KMS-11 (cell line): ENCODE measurements at regions not wholly inside any gene's neighbourhood (a gene's known extent, or its start where the extent isn't known, plus 50 kb on each side); places are given as distances from the start of the nearest gene placed in this dataset.

ENCODE experiments used
- H2AFZ ChIP-seq: fragments of 200-600 bp; sonication (generic); 2 replicates; pipeline ENCODE4 v1.6.1; 2016; ENCODE audit warnings: antibody characterized with exemption, mixed run types, low read depth
- H3K27ac ChIP-seq: fragments of 200-600 bp; sonication (generic); 2 replicates; pipeline ENCODE4 v1.6.1; 2016; ENCODE audit warnings: mild to moderate bottlenecking, mixed run types
- H3K27me3 ChIP-seq: fragments of 200-600 bp; sonication (generic); 2 replicates; pipeline ENCODE4 v1.6.1; 2017; ENCODE audit warnings: mild to moderate bottlenecking, low read depth, mixed run types, moderate library complexity; ENCODE audit not compliant: insufficient read depth
- H3K36me3 ChIP-seq: fragments of 200-600 bp; sonication (generic); 2 replicates; pipeline ENCODE4 v1.6.1; 2017; ENCODE audit warnings: mild to moderate bottlenecking, mixed run types; ENCODE audit not compliant: insufficient read depth
- H3K4me1 ChIP-seq: fragments of 200-600 bp; sonication (generic); 2 replicates; pipeline ENCODE4 v1.6.1; 2016; ENCODE audit warnings: mild to moderate bottlenecking, low read depth, mixed run types; ENCODE audit not compliant: poor library complexity, severe bottlenecking
- H3K4me2 ChIP-seq: fragments of 200-600 bp; sonication (generic); 2 replicates; pipeline ENCODE4 v1.7.0; 2016; ENCODE audit warnings: mild to moderate bottlenecking, mixed run types
- H3K4me3 ChIP-seq: fragments of 200-600 bp; sonication (generic); IDR thresholded peaks from 2 replicates; pipeline ENCODE4 v1.6.1; 2017; ENCODE audit warnings: low read depth, low read length, mixed read lengths; ENCODE audit not compliant: insufficient read depth
- H3K79me2 ChIP-seq: fragments of 200-600 bp; sonication (generic); 2 replicates; pipeline ENCODE4 v1.6.1; 2016; ENCODE audit warnings: low read depth, mixed run types; ENCODE audit not compliant: insufficient read depth
- H3K9ac ChIP-seq: fragments of 200-600 bp; sonication (generic); 2 replicates; pipeline ENCODE4 v1.6.1; 2016; ENCODE audit warnings: mild to moderate bottlenecking, mixed run types
- H4K20me1 ChIP-seq: fragments of 200-600 bp; sonication (generic); 2 replicates; pipeline ENCODE4 v1.6.1; 2016; ENCODE audit warnings: mild to moderate bottlenecking, mixed run types; ENCODE audit not compliant: insufficient read depth
- CTCF ChIP-seq: fragments of 200-600 bp; sonication (generic); conservative IDR thresholded peaks from 2 replicates; pipeline ENCODE4 v1.6.1; 2017; ENCODE audit warnings: low read depth, mild to moderate bottlenecking, antibody characterized with exemption, low read length, moderate library complexity, mixed read lengths

GRCh38 chr6:134117409-134117808 lies 65.0 kb upstream of the SLC2A12 start:
- Histone ChIP-seq H3K4me3 (no peak overlapping the region), H4K20me1 (no peaks in the 10 kb centered on the region), H2AFZ (no peak overlapping the region), H3K27ac (no peak overlapping the region), H3K36me3 (no peaks in the 10 kb centered on the region), H3K27me3 (no peaks in the 10 kb centered on the region), H3K79me2 (no peaks in the 10 kb centered on the region), H3K4me2 (no peak overlapping the region), H3K4me1 (no peaks in the 10 kb centered on the region), H3K9ac (no peak overlapping the region)
- no peak for TF ChIP-seq CTCF

GRCh38 chr6:134115715-134116074 lies 63.3 kb upstream of the SLC2A12 start:
- H3K27me3 ChIP-seq = no peaks in the 10 kb centered on the region
- H3K79me2 ChIP-seq = no peaks in the 10 kb centered on the region
- H3K36me3 ChIP-seq = no peaks in the 10 kb centered on the region
- no peak overlapping the region for H3K27ac ChIP-seq
- H3K4me3 ChIP-seq = no peak overlapping the region
- H3K9ac ChIP-seq = no peak overlapping the region
- H3K4me1 ChIP-seq = no peaks in the 10 kb centered on the region
- H4K20me1 ChIP-seq = no peaks in the 10 kb centered on the region
- no peak overlapping the region for H3K4me2 ChIP-seq
- no peak overlapping the region for H2AFZ ChIP-seq
- no peak for TF ChIP-seq CTCF

DNA sequence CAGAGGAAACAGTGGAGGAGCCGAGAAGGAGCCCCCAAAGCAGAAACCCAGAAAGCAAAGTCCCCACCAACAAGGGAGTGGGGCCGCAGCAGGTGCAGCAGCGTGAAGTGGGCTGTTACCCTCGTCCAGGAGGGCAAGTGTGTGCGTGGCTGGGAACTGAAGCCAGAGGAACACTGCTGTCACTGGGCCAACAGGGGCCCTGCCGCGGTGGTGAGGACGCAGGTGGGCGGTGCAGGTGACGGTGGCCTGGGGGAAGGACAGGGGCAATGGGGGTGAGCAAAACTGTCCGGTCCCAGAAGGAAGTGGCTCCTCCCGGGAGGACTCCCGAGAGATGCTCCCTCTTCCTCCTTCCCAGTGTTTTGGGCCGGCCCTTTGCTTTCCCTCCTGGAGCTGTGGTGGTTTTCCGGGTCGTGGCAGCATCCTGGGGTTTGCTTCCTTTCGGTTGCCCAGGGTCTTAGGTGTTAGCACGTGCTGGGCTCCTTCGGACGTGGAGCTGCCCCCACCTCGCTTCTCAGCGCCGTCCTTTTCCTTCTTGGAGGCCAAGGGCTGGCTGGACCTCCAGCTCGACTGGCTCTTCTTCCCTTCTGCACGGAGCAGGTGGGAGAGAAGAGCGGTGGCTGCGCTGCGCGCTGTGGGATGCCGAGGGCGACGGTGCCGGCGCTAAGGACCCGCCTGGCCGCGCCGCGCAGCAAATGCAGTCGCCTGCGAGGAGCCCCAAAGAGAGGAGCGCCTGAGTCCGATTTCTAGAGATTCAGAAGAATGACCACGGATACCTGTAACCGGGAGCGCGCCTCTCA lies 62.7 kb upstream of the SLC2A12 start:
- H3K4me3 ChIP-seq = no peak overlapping the region
- H3K9ac ChIP-seq = no peak overlapping the region
- H4K20me1 ChIP-seq = no peaks in the 10 kb centered on the region
- H3K36me3 ChIP-seq = no peaks in the 10 kb centered on the region
- H3K4me2 ChIP-seq = no peak overlapping the region
- no peak overlapping the region for H2AFZ ChIP-seq
- no peak for TF ChIP-seq CTCF
- H3K27ac ChIP-seq = no peak overlapping the region
- no peaks in the 10 kb centered on the region for H3K27me3 ChIP-seq
- H3K79me2 ChIP-seq = no peaks in the 10 kb centered on the region
- H3K4me1 ChIP-seq = no peaks in the 10 kb centered on the region

DNA sequence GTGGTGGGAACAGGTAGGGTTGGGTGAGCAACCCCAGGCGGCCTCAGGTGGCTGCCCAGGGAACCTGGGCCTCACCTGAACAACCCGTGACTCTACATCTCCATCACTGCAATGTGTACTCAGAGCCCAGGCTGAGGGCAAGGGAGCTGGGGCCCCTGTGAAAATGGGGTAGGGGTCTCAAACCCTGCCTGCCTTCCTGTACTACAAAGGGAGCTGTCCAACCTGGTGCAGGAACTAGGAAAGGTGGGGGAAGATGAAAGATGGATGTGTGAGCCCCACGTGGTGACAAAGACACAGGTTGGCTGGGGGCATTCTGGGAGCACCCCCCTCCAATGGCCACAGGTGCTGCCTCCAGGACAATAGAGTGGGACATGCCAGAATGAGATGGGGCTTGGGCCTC lies 62.1 kb upstream of the SLC2A12 start:
- no peak overlapping the region for H2AFZ ChIP-seq
- H3K36me3 ChIP-seq = no peaks in the 10 kb centered on the region
- no peak overlapping the region for H3K27ac ChIP-seq
- H3K27me3 ChIP-seq = no peaks in the 10 kb centered on the region
- no peaks in the 10 kb centered on the region for H4K20me1 ChIP-seq
- no peaks in the 10 kb centered on the region for H3K4me1 ChIP-seq
- H3K79me2 ChIP-seq = no peaks in the 10 kb centered on the region
- H3K9ac ChIP-seq = no peak overlapping the region
- no peak for TF ChIP-seq CTCF
- H3K4me2 ChIP-seq = no peak overlapping the region
- H3K4me3 ChIP-seq = no peak overlapping the region
